Breast epithelium (tissue), 3 donors: ENCODE measurements at regions not wholly inside any gene's neighbourhood (a gene's known extent, or its start where the extent isn't known, plus 50 kb on each side); places are given as distances from the start of the nearest gene placed in this dataset.

Source experiments
- CTCF ChIP-seq, 3 donors: fragments of 450-650 bp; IDR thresholded peaks; one replicate each; pipeline ENCODE4 v1.5.1; 2016 to 2017; ENCODE audit warnings: antibody characterized with exemption in 3 of 3, mild to moderate bottlenecking in 3 of 3, moderate library complexity in 3 of 3
- POLR2AphosphoS5 ChIP-seq, 3 donors: sonication (generic); formaldehyde crosslinking; IDR thresholded peaks; one replicate each; pipeline ENCODE4 v1.6.1; 2017; ENCODE audit warnings: antibody characterized with exemption in 3 of 3

- TF ChIP-seq POLR2AphosphoS5 (IDR thresholded peaks at IDR 0.05) (no peak), CTCF (IDR thresholded peaks at IDR 0.05) (no peak)
Observed at GRCh38 chr2:19833978-19834377, 67.8 kb downstream of the TTC32 start.
